Calu3 (cell line): ENCODE measurements at regions not wholly inside any gene's neighbourhood (a gene's known extent, or its start where the extent isn't known, plus 50 kb on each side); places are given as distances from the start of the nearest gene placed in this dataset.

ENCODE experiments used
- BruUV-seq: library from RNA; stranded (reverse); fragments of 400-500 nt; replicated peaks from 2 replicates; lab custom pipeline; 2021; lab: Mats Ljungman, UMichigan
- CTCF ChIA-PET: fragments of 300-600 bp; sonication (Branson Sonifier 250); formaldehyde crosslinking; loops from one replicate; lab custom pipeline; 2022; ENCODE audit warnings: antibody characterized with exemption; lab: Charles Lee
- DNase-seq: peaks from one replicate; pipeline ENCODE4 v3.0.0; 2022
- H3K27ac Mint-ChIP-seq: one replicate; pipeline ENCODE4 v1.8.0; 2022; ENCODE audit warnings: mixed read lengths; ENCODE audit not compliant: unreplicated experiment
- H3K27me3 Mint-ChIP-seq: one replicate; pipeline ENCODE4 v1.8.0; 2022; ENCODE audit warnings: mixed read lengths; ENCODE audit not compliant: unreplicated experiment
- H3K36me3 Mint-ChIP-seq: one replicate; pipeline ENCODE4 v1.8.0; 2022; ENCODE audit warnings: mild to moderate bottlenecking, moderate library complexity, mixed read lengths; ENCODE audit not compliant: insufficient read depth, unreplicated experiment
- H3K4me1 Mint-ChIP-seq: one replicate; pipeline ENCODE4 v1.8.0; 2022; ENCODE audit warnings: mild to moderate bottlenecking, low read depth, mixed read lengths; ENCODE audit not compliant: unreplicated experiment
- H3K4me3 Mint-ChIP-seq: one replicate; pipeline ENCODE4 v1.8.0; 2022; ENCODE audit warnings: mild to moderate bottlenecking, low read depth, moderate library complexity, mixed read lengths; ENCODE audit not compliant: unreplicated experiment
- H3K9me3 Mint-ChIP-seq: one replicate; pipeline ENCODE4 v1.8.0; 2022; ENCODE audit warnings: low read depth, mixed read lengths; ENCODE audit not compliant: unreplicated experiment
- intact Hi-C: fragments of 100-400 bp; cut with micrococcal nuclease; formaldehyde crosslinking; loops from one replicate; pipeline ENCODE4 v1.10.0; 2022; ENCODE audit not compliant: unreplicated experiment
- TF ChIP-seq, protein P1 (sequence below): fragments of 200-600 bp; IDR thresholded peaks from one replicate; pipeline ENCODE4 v1.8.0; 2022; ENCODE audit warnings: antibody characterized with exemption; ENCODE audit not compliant: unreplicated experiment

DNA sequence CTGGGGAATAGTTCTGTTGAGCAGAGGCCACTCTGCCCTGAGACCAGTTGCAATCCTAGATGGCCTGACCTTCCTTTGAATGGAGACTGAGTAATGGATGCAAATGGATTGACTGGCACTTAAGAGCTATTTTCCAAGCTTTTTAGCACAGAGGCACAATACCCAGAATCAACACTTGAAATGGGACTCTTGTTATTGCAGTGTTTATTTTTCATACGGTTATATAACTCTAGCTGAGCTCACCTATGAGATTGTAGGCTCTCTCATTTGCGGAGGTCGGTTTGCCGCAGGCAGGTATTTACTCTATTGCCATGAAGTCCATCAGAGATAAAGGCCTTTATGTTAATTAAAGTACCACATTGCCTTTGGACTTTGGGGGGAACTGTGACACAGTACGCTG lies 422.3 kb upstream of the CELF4 start:
- Mint-ChIP-seq H3K36me3 (no peaks in the 10 kb centered on the region), H3K4me1 (no peaks in the 10 kb centered on the region), H3K9me3 (peaks cover 10% of the 10 kb centered on the region), H3K27ac (no peak overlapping the region), H3K4me3 (no peak overlapping the region), H3K27me3 (peaks cover 42% of the 10 kb centered on the region)
- TF ChIP-seq, protein P1, sequence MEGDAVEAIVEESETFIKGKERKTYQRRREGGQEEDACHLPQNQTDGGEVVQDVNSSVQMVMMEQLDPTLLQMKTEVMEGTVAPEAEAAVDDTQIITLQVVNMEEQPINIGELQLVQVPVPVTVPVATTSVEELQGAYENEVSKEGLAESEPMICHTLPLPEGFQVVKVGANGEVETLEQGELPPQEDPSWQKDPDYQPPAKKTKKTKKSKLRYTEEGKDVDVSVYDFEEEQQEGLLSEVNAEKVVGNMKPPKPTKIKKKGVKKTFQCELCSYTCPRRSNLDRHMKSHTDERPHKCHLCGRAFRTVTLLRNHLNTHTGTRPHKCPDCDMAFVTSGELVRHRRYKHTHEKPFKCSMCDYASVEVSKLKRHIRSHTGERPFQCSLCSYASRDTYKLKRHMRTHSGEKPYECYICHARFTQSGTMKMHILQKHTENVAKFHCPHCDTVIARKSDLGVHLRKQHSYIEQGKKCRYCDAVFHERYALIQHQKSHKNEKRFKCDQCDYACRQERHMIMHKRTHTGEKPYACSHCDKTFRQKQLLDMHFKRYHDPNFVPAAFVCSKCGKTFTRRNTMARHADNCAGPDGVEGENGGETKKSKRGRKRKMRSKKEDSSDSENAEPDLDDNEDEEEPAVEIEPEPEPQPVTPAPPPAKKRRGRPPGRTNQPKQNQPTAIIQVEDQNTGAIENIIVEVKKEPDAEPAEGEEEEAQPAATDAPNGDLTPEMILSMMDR: no peak
- CTCF ChIA-PET: no interaction called here
- BruUV-seq: no TSS peak
- intact Hi-C loops: no loop called here
- no peak for DNase-seq

DNA sequence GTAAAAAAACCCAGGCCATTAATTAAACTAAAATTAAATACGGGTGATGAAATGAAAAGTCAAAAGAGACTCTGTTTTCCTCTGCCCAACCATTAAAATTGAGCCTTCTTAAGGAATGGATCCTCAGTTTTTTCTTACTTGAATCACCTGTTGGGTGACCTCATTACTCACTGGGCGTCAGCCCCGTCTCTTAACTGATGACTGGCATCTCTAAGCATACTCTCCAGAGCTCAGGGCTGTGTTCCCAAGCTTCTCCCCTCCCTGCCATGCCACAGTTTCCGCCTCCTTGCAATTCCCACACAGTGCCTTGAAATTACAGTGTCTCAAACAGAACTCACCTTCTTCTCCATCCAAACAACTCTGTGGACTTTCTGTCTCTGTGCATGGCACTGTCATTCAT lies 421.1 kb upstream of the CELF4 start:
- Mint-ChIP-seq H3K4me3 (no peak overlapping the region), H3K27me3 (peaks cover 50% of the 10 kb centered on the region), H3K9me3 (peaks cover 8% of the 10 kb centered on the region), H3K4me1 (no peaks in the 10 kb centered on the region), H3K27ac (no peak overlapping the region), H3K36me3 (no peaks in the 10 kb centered on the region)
- BruUV-seq: no TSS peak
- CTCF ChIA-PET: no interaction called here
- intact Hi-C loops: no loop called here
- no peak for DNase-seq
- TF ChIP-seq, protein P1: no peak

DNA sequence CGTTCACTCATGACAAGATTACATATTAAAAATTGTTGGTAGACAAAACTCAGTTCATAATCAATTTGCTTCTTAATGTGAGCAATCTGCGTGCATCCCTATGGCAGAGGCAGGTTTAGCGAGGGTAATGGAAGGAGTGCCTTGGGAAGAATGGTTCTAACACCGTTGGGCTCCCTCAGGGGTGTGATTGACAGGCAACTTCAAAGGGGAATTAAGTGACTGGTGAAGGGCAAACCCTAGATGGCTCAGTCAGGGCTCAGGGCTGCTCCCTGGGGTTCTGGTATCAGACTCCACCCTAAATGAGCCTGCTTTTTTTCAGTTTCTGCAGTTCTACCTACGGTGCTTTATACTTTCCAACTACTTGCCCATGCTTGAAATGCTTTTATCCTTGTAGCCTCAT lies 419.5 kb upstream of the CELF4 start:
- Mint-ChIP-seq H3K4me3 (no peak overlapping the region), H3K9me3 (no peaks in the 10 kb centered on the region), H3K27ac (no peak overlapping the region), H3K4me1 (no peaks in the 10 kb centered on the region), H3K27me3 (peaks cover 36% of the 10 kb centered on the region), H3K36me3 (no peaks in the 10 kb centered on the region)
- no peak for DNase-seq
- intact Hi-C loops: no loop called here
- CTCF ChIA-PET: no interaction called here
- no TSS peak for BruUV-seq
- TF ChIP-seq, protein P1: no peak

DNA sequence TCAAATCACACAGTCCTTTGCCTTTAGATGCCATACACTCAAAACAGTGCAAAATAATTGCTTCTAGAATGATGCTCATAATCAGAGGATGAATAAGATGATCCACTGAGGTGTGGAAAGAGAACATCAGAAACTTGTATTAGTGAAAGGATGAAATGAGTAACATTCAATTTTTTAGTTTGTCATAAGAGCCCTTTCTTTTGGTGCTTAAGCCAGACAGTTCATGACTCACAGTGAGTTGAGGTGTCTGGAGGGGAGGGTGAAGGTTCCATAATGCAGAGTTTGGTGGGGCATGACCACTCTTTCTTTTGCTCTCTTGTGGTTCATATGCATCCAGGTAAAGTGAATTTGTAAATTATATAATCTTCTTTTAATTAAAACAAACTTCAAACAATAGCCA lies 415.0 kb upstream of the CELF4 start:
- CTCF ChIA-PET: no interaction called here
- intact Hi-C loops: no loop called here
- H3K27ac Mint-ChIP-seq: no peak overlapping the region
- no peaks in the 10 kb centered on the region for H3K4me1 Mint-ChIP-seq
- no peak for DNase-seq
- TF ChIP-seq, protein P1: no peak
- H3K9me3 Mint-ChIP-seq: peaks cover 5% of the 10 kb centered on the region
- BruUV-seq: no TSS peak
- H3K36me3 Mint-ChIP-seq: no peaks in the 10 kb centered on the region
- H3K4me3 Mint-ChIP-seq: no peak overlapping the region
- peaks cover 15% of the 10 kb centered on the region for H3K27me3 Mint-ChIP-seq

DNA sequence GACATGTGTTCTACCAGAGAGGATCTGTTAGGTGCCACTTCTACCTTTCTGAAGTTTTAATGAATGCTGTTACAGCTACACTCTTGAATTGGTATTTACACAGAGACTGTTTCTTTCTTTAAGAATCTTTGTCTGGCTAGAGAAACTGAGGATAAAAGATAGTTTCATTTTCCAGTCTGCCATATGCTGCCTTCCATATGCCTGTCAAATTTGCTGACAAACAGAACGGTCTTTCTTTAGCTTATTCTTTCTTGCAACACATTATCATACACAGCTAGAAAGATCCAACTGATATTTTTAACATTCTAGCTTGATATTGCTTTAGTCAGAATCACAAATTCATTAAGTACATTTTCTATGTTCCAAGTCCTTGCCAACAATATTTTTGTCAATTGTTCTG lies 409.8 kb upstream of the CELF4 start:
- no peaks in the 10 kb centered on the region for H3K36me3 Mint-ChIP-seq
- CTCF ChIA-PET: no interaction called here
- peaks cover 14% of the 10 kb centered on the region for H3K9me3 Mint-ChIP-seq
- TF ChIP-seq, protein P1: no peak
- no peaks in the 10 kb centered on the region for H3K4me1 Mint-ChIP-seq
- DNase-seq: no peak
- no peak overlapping the region for H3K4me3 Mint-ChIP-seq
- no TSS peak for BruUV-seq
- H3K27ac Mint-ChIP-seq: no peak overlapping the region
- H3K27me3 Mint-ChIP-seq: no peaks in the 10 kb centered on the region
- intact Hi-C loops: no loop called here
